OCI-LY1 (cell line): ENCODE measurements at regions not wholly inside any gene's neighbourhood (a gene's known extent, or its start where the extent isn't known, plus 50 kb on each side); places are given as distances from the start of the nearest gene placed in this dataset.

Source experiments
- H2AFZ ChIP-seq: fragments of 200-600 bp; sonication (generic), shearing (Covaris generic); 2 replicates; pipeline ENCODE4 v1.6.0; 2014; ENCODE audit warnings: antibody characterized with exemption, mild to moderate bottlenecking, low read length
- H3F3A ChIP-seq: fragments of 200-600 bp; sonication (generic), shearing (Covaris generic); 2 replicates; pipeline ENCODE4 v1.6.0; 2014; ENCODE audit warnings: mild to moderate bottlenecking, antibody characterized with exemption, low read length, moderate library complexity; ENCODE audit not compliant: insufficient read depth
- H3K27ac ChIP-seq: fragments of 200-600 bp; sonication (generic); 2 replicates; pipeline ENCODE4 v1.5.1; 2014; ENCODE audit warnings: low read length, mixed run types, mild to moderate bottlenecking, low read depth; ENCODE audit not compliant: poor library complexity, severe bottlenecking
- H3K27me3 ChIP-seq: fragments of 200-600 bp; sonication (generic); 2 replicates; pipeline ENCODE4 v1.6.0; 2014; ENCODE audit warnings: antibody characterized with exemption, mild to moderate bottlenecking, low read length, moderate library complexity; ENCODE audit not compliant: insufficient read depth
- H3K36me3 ChIP-seq: fragments of 200-600 bp; sonication (generic); 2 replicates; pipeline ENCODE4 v1.6.1; 2014; ENCODE audit warnings: mild to moderate bottlenecking, antibody characterized with exemption, low read length, moderate library complexity, mixed read lengths; ENCODE audit not compliant: insufficient read depth
- H3K4me1 ChIP-seq: fragments of 200-600 bp; sonication (generic); 2 replicates; pipeline ENCODE4 v1.5.1; 2014; ENCODE audit warnings: mild to moderate bottlenecking, low read length, moderate library complexity; ENCODE audit not compliant: insufficient read depth, severe bottlenecking
- H3K4me2 ChIP-seq: fragments of 200-600 bp; sonication (generic), shearing (Covaris generic); 2 replicates; pipeline ENCODE4 v1.6.1; 2014; ENCODE audit warnings: low read length
- H3K4me3 ChIP-seq: fragments of 200-600 bp; sonication (generic); 2 replicates; pipeline ENCODE4 v1.5.1; 2014; ENCODE audit warnings: low read length, low read depth, mild to moderate bottlenecking, mixed read lengths; ENCODE audit not compliant: poor library complexity, severe bottlenecking
- H3K79me2 ChIP-seq: fragments of 200-600 bp; shearing (Covaris generic); 2 replicates; pipeline ENCODE4 v1.6.1; 2016; ENCODE audit warnings: mixed run types, low read length, mixed read lengths; ENCODE audit not compliant: insufficient read depth
- H3K9ac ChIP-seq: fragments of 200-600 bp; sonication (generic), shearing (Covaris generic); 2 replicates; pipeline ENCODE4 v1.6.1; 2014; ENCODE audit warnings: mild to moderate bottlenecking, low read length, mixed read lengths
- H3K9me2 ChIP-seq: fragments of 200-600 bp; sonication (generic), shearing (Covaris generic); 2 replicates; pipeline ENCODE4 v1.6.1; 2014; ENCODE audit warnings: low read depth, mild to moderate bottlenecking, low read length, mixed read lengths
- H3K9me3 ChIP-seq: fragments of 200-600 bp; shearing (Covaris generic); 2 replicates; pipeline ENCODE4 v1.6.1; 2014; ENCODE audit warnings: low read length, mixed read lengths
- H4K20me1 ChIP-seq: fragments of 200-600 bp; sonication (generic), shearing (Covaris generic); 2 replicates; pipeline ENCODE4 v1.6.0; 2016; ENCODE audit warnings: mild to moderate bottlenecking, low read length; ENCODE audit not compliant: insufficient read depth
- CTCF ChIP-seq: fragments of 200-600 bp; sonication (generic), shearing (Covaris generic); IDR thresholded peaks from 2 replicates; pipeline ENCODE4 v1.5.1; 2017; ENCODE audit warnings: mild to moderate bottlenecking, antibody characterized with exemption, low read length, moderate library complexity, mixed read lengths
- EZH2 ChIP-seq: fragments of 200-600 bp; sonication (generic), shearing (Covaris generic); IDR thresholded peaks from 2 replicates; pipeline ENCODE4 v1.8.0; 2017; ENCODE audit warnings: borderline replicate concordance, mixed run types, mild to moderate bottlenecking, antibody characterized with exemption, low read length, moderate library complexity, mixed read lengths

- no peak overlapping the region for H3K27ac ChIP-seq
- no peak overlapping the region for H3K9ac ChIP-seq
- H3K4me2 ChIP-seq = no peak overlapping the region
- no peaks in the 10 kb centered on the region for H3K36me3 ChIP-seq
- H2AFZ ChIP-seq = no peak overlapping the region
- H3K4me1 ChIP-seq = no peaks in the 10 kb centered on the region
- H3K4me3 ChIP-seq = no peak overlapping the region
- H3K9me2 ChIP-seq = no peaks in the 10 kb centered on the region
- H3K9me3 ChIP-seq = no peaks in the 10 kb centered on the region
- H3K27me3 ChIP-seq = no peaks in the 10 kb centered on the region; the same call in 1 of the 2 replicates
- H3F3A ChIP-seq = no peaks in the 10 kb centered on the region
- no peaks in the 10 kb centered on the region for H3K79me2 ChIP-seq
- TF ChIP-seq CTCF (no peak), EZH2 (no peak)
- no peaks in the 10 kb centered on the region for H4K20me1 ChIP-seq
These were observed 86.6 kb upstream of the BDNF start for GRCh38 chr11:27786864-27787263.

GRCh38 chr11:27786331-27786730 lies 86.1 kb upstream of the BDNF start:
- H3K4me1 ChIP-seq = no peaks in the 10 kb centered on the region
- H3K36me3 ChIP-seq = no peaks in the 10 kb centered on the region
- H3K9ac ChIP-seq = no peak overlapping the region
- no peaks in the 10 kb centered on the region for H3F3A ChIP-seq
- TF ChIP-seq CTCF (no peak), EZH2 (no peak)
- H2AFZ ChIP-seq = no peak overlapping the region
- no peaks in the 10 kb centered on the region for H3K79me2 ChIP-seq
- no peaks in the 10 kb centered on the region for H4K20me1 ChIP-seq
- no peak overlapping the region for H3K27ac ChIP-seq
- no peaks in the 10 kb centered on the region; the same call in 1 of the 2 replicates for H3K27me3 ChIP-seq
- no peaks in the 10 kb centered on the region for H3K9me2 ChIP-seq
- no peaks in the 10 kb centered on the region for H3K9me3 ChIP-seq
- no peak overlapping the region for H3K4me3 ChIP-seq
- no peak overlapping the region for H3K4me2 ChIP-seq

GRCh38 chr11:27783701-27784355 lies 83.6 kb upstream of the BDNF start:
- Histone ChIP-seq H3K36me3 (no peaks in the 10 kb centered on the region), H3K4me2 (no peak overlapping the region), H3K27ac (no peak overlapping the region), H3K9ac (no peak overlapping the region), H3K79me2 (no peaks in the 10 kb centered on the region), H3K9me3 (no peaks in the 10 kb centered on the region), H3F3A (no peaks in the 10 kb centered on the region), H2AFZ (no peak overlapping the region), H4K20me1 (no peaks in the 10 kb centered on the region), H3K4me1 (no peaks in the 10 kb centered on the region), H3K27me3 (no peaks in the 10 kb centered on the region; the same call in 1 of the 2 replicates), H3K9me2 (no peaks in the 10 kb centered on the region), H3K4me3 (no peak overlapping the region)
- TF ChIP-seq EZH2 = no peak
- no peak for TF ChIP-seq CTCF
